ENCODE measurements at regions not wholly inside any gene's neighbourhood (a gene's known extent, or its start where the extent isn't known, plus 50 kb on each side); places are given as distances from the start of the nearest gene placed in this dataset.

DNA sequence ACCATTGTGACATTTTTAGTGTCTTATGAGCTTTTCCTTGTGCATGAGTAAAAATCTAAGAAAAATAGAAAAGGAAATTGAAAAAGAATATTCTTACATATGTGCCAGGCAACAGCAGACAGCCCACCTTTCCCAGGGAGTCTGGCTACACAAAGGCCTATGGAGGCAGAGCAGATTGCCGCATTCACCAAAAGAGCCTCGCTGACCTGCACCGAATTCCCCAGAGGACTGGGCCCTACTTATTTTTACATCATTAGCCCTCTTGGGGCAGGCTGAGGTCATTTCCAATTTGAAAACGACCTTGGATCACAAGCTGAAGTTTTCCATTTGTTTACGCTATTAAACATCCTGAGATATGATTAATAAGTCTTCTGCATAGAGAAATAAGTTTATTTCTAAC, 66.2 kb upstream of the WDR41 start:
- TF ChIP-seq, protein P1, sequence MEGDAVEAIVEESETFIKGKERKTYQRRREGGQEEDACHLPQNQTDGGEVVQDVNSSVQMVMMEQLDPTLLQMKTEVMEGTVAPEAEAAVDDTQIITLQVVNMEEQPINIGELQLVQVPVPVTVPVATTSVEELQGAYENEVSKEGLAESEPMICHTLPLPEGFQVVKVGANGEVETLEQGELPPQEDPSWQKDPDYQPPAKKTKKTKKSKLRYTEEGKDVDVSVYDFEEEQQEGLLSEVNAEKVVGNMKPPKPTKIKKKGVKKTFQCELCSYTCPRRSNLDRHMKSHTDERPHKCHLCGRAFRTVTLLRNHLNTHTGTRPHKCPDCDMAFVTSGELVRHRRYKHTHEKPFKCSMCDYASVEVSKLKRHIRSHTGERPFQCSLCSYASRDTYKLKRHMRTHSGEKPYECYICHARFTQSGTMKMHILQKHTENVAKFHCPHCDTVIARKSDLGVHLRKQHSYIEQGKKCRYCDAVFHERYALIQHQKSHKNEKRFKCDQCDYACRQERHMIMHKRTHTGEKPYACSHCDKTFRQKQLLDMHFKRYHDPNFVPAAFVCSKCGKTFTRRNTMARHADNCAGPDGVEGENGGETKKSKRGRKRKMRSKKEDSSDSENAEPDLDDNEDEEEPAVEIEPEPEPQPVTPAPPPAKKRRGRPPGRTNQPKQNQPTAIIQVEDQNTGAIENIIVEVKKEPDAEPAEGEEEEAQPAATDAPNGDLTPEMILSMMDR (IDR thresholded peaks at IDR 0.05), result no peak
- TF ChIP-seq EP300 (IDR thresholded peaks at IDR 0.05), result no peak

Data from upper lobe of left lung (tissue), 4 donors.